ENCODE measurements at regions not wholly inside any gene's neighbourhood (a gene's known extent, or its start where the extent isn't known, plus 50 kb on each side); places are given as distances from the start of the nearest gene placed in this dataset.

- Histone ChIP-seq H3K4ac (ENCODE audit: low read depth, low read length) (no peak overlapping the region), H2BK15ac (ENCODE audit: low read depth, low read length) (no peak overlapping the region), H3K56ac (ENCODE audit: extremely low read depth, insufficient read depth, low read length) (no peak overlapping the region), H3K14ac (replicated peaks; ENCODE audit: low read depth, low read length) (no peak overlapping the region), H2AFZ (replicated peaks; ENCODE audit: low read length, poor library complexity) (no peak overlapping the region), H3K4me2 (ENCODE audit: low read depth, low read length) (no peak overlapping the region), H3K9me1 (ENCODE audit: insufficient read depth, low read length) (no peaks in the 10 kb centered on the region), H3K4me1 (ENCODE audit: control insufficient read depth, insufficient read depth, low read length) (no peaks in the 10 kb centered on the region), H2BK5ac (ENCODE audit: low read depth, low read length, poor library complexity, severe bottlenecking) (no peak overlapping the region), H3K27ac (ENCODE audit: insufficient read depth, low read length) (no peak overlapping the region), H4K8ac (ENCODE audit: low read depth in 2 of 2, low read length in 2 of 2) (no peak overlapping the region), H3K18ac (ENCODE audit: low read depth, low read length) (no peak overlapping the region), H2AK9ac (replicated peaks; ENCODE audit: low read depth, low read length, poor library complexity) (no peak overlapping the region), H3K9me3 (ENCODE audit: control insufficient read depth, insufficient read depth, low read length) (peaks cover 2% of the 10 kb centered on the region; the same call in 1 of the 2 replicates), H3K79me1 (ENCODE audit: low read depth in 1 of 2, low read length in 2 of 2) (no peaks in the 10 kb centered on the region), H2BK120ac (ENCODE audit: low read depth, low read length) (no peak overlapping the region), H3K27me3 (ENCODE audit: control insufficient read depth, insufficient read depth, low read length) (no peaks in the 10 kb centered on the region), H2BK20ac (ENCODE audit: low read depth, low read length) (no peak overlapping the region), H4K91ac (ENCODE audit: insufficient read depth, low read depth, low read length) (no peak overlapping the region), H3K4me3 (ENCODE audit: insufficient read depth, low read depth, low read length) (no peak overlapping the region), H4K5ac (ENCODE audit: low read depth, low read length) (no peak overlapping the region), H4K20me1 (ENCODE audit: insufficient read depth, low read length) (no peaks in the 10 kb centered on the region), H3K23ac (ENCODE audit: low read depth, low read length) (no peak overlapping the region), H3K9ac (ENCODE audit: low read depth, low read length) (no peak overlapping the region), H2AK5ac (ENCODE audit: low read depth, low read length) (no peak overlapping the region), H3K36me3 (ENCODE audit: control insufficient read depth, insufficient read depth, low read length) (no peaks in the 10 kb centered on the region)
- DNase-seq (no peak), ATAC-seq (ENCODE audit: low read depth) (no peak)
- intact Hi-C loops (cut with micrococcal nuclease) (no loop called here), dilution Hi-C loops (cut with HindIII; ENCODE audit: low sequenced_read_pairs, unreplicated experiment) (no loop called here), in situ Hi-C loops (cut with MboI; ENCODE audit: low sequenced_read_pairs) (no loop called here)
- no CpG with 5 or more reads among the region's 2 CpGs for WGBS, 2 experiments (ENCODE audit: extremely low coverage in 2 of 2, insufficient read length in 1 of 2)
- no TSS peak for BruUV-seq (replicated peaks)
- TF ChIP-seq NFE2L2 (IDR thresholded peaks at IDR 0.05; ENCODE audit: low read depth, low read length) (no peak), CTCF (conservative IDR thresholded peaks at IDR 0.05; ENCODE audit: low read depth, low read length) (no peak), CEBPB (IDR thresholded peaks at IDR 0.05; ENCODE audit: low read depth, low read length) (no peak), RFX5 (IDR thresholded peaks at IDR 0.05; ENCODE audit: low read depth, low read length) (no peak)
- TF ChIP-seq, protein P1, sequence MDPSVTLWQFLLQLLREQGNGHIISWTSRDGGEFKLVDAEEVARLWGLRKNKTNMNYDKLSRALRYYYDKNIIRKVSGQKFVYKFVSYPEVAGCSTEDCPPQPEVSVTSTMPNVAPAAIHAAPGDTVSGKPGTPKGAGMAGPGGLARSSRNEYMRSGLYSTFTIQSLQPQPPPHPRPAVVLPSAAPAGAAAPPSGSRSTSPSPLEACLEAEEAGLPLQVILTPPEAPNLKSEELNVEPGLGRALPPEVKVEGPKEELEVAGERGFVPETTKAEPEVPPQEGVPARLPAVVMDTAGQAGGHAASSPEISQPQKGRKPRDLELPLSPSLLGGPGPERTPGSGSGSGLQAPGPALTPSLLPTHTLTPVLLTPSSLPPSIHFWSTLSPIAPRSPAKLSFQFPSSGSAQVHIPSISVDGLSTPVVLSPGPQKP (IDR thresholded peaks at IDR 0.05; ENCODE audit: borderline replicate concordance, low read depth, low read length) = no peak
- ChIA-PET POLR2A (ENCODE audit: unreplicated experiment) (no interaction called here), CTCF (no interaction called here)
These were observed 371.2 kb downstream of the ADGRL2 start for GRCh38 chr1:82171955-82172354.
